Neural cell (in vitro differentiated cells): ENCODE measurements at regions not wholly inside any gene's neighbourhood (a gene's known extent, or its start where the extent isn't known, plus 50 kb on each side); places are given as distances from the start of the nearest gene placed in this dataset.

ENCODE experiments used
- H2AFZ ChIP-seq: fragments of 200-600, 300-800 bp; sonication (generic), shearing (Covaris generic); 2 replicates; pipeline ENCODE4 v1.6.0; 2014; ENCODE audit warnings: low read depth, mild to moderate bottlenecking, antibody characterized with exemption, low read length, moderate library complexity
- H3F3A ChIP-seq: fragments of 200-600 bp; shearing (Covaris generic); 2 replicates; pipeline ENCODE4 v1.6.1; 2016; ENCODE audit warnings: mild to moderate bottlenecking, moderate library complexity, mixed read lengths, antibody characterized with exemption, low read length; ENCODE audit not compliant: insufficient read depth, poor library complexity, severe bottlenecking
- H3K27ac ChIP-seq: fragments of 200-600, 300-800 bp; sonication (generic), shearing (Covaris generic); 2 replicates; pipeline ENCODE4 v1.5.1; 2014; ENCODE audit warnings: mild to moderate bottlenecking, low read length, moderate library complexity
- H3K27me3 ChIP-seq: fragments of 300-800, 200-600 bp; sonication (generic), shearing (Covaris generic); 2 replicates; pipeline ENCODE4 v1.6.0; 2014; ENCODE audit warnings: mild to moderate bottlenecking, low read depth, low read length, moderate library complexity; ENCODE audit not compliant: insufficient read depth
- H3K36me3 ChIP-seq: fragments of 300-800, 200-600 bp; sonication (generic), shearing (Covaris generic); 2 replicates; pipeline ENCODE4 v1.5.1; 2014; ENCODE audit warnings: mild to moderate bottlenecking, antibody characterized with exemption, low read length, moderate library complexity; ENCODE audit not compliant: insufficient read depth
- H3K4me2 ChIP-seq: fragments of 300-800, 200-600 bp; sonication (generic), shearing (Covaris generic); 2 replicates; pipeline ENCODE4 v1.6.0; 2014; ENCODE audit warnings: mild to moderate bottlenecking, low read length
- H3K4me3 ChIP-seq: fragments of 300-800, 200-600 bp; sonication (generic), shearing (Covaris generic); 2 replicates; pipeline ENCODE4 v1.5.1; 2014; ENCODE audit warnings: mild to moderate bottlenecking, low read length, moderate library complexity
- H3K79me2 ChIP-seq: fragments of 200-600 bp; shearing (Covaris generic); replicated peaks from 2 replicates; pipeline ENCODE4 v1.6.0; 2014; ENCODE audit warnings: mild to moderate bottlenecking, low read length, moderate library complexity; ENCODE audit not compliant: insufficient read depth
- H3K9ac ChIP-seq: fragments of 300-800, 200-600 bp; sonication (generic), shearing (Covaris generic); 2 replicates; pipeline ENCODE4 v1.6.1; 2016; ENCODE audit warnings: mild to moderate bottlenecking, low read length, mixed read lengths
- H3K9me2 ChIP-seq: fragments of 200-600 bp; shearing (Covaris generic); 2 replicates; pipeline ENCODE4 v1.6.1; 2016; ENCODE audit warnings: mild to moderate bottlenecking, low read length, mixed read lengths; ENCODE audit not compliant: insufficient read depth
- H3K9me3 ChIP-seq: fragments of 200-600, 300-800 bp; sonication (generic), shearing (Covaris generic); 2 replicates; pipeline ENCODE4 v1.6.1; 2016; ENCODE audit warnings: mild to moderate bottlenecking, mixed run types, low read length, moderate library complexity, mixed read lengths
- H4K20me1 ChIP-seq: fragments of 200-600 bp; shearing (Covaris generic); 2 replicates; pipeline ENCODE4 v1.6.1; 2016; ENCODE audit warnings: mild to moderate bottlenecking, mixed run types; ENCODE audit not compliant: insufficient read depth
- CTCF ChIP-seq: fragments of 450-650 bp; IDR thresholded peaks from 2 replicates; pipeline ENCODE4 v1.5.1; 2014; ENCODE audit warnings: antibody characterized with exemption, mild to moderate bottlenecking, moderate library complexity; ENCODE audit not compliant: poor library complexity, severe bottlenecking
- EP300 ChIP-seq: fragments of 450-650 bp; conservative IDR thresholded peaks from 2 replicates; pipeline ENCODE4 v1.6.1; 2014; ENCODE audit warnings: antibody characterized with exemption, mild to moderate bottlenecking, moderate library complexity; ENCODE audit not compliant: poor library complexity, severe bottlenecking
- EZH2 ChIP-seq: fragments of 200-600, 300-800 bp; shearing (Covaris generic), sonication (generic); IDR thresholded peaks from 2 replicates; pipeline ENCODE4 v1.6.1; 2014; ENCODE audit warnings: antibody characterized with exemption, low read length, borderline replicate concordance, mild to moderate bottlenecking; ENCODE audit not compliant: insufficient read depth, poor library complexity, severe bottlenecking
- MXI1 ChIP-seq: fragments of 450-650 bp; conservative IDR thresholded peaks from 2 replicates; pipeline ENCODE4 v1.6.1; 2014; ENCODE audit warnings: antibody characterized with exemption, mild to moderate bottlenecking; ENCODE audit not compliant: poor library complexity, severe bottlenecking
- POLR2AphosphoS5 ChIP-seq: IDR thresholded peaks from 2 replicates; pipeline ENCODE4 v1.6.1; 2012
- RAD21 ChIP-seq: fragments of 450-650 bp; conservative IDR thresholded peaks from 2 replicates; pipeline ENCODE4 v1.6.1; 2014; ENCODE audit warnings: antibody characterized with exemption, mild to moderate bottlenecking, moderate library complexity
- REST ChIP-seq: IDR thresholded peaks from 2 replicates; pipeline ENCODE4 v1.6.1; 2012; ENCODE audit warnings: borderline replicate concordance
- SMC3 ChIP-seq: fragments of 450-650 bp; conservative IDR thresholded peaks from 2 replicates; pipeline ENCODE4 v1.6.1; 2014; ENCODE audit warnings: antibody characterized with exemption, mild to moderate bottlenecking, moderate library complexity; ENCODE audit not compliant: poor library complexity
- TAF1 ChIP-seq: IDR thresholded peaks from 2 replicates; pipeline ENCODE4 v1.6.1; 2012; ENCODE audit warnings: low read depth

- Histone ChIP-seq H3K79me2 (no peaks in the 10 kb centered on the region), H2AFZ (no peak overlapping the region), H3K4me3 (no peak overlapping the region), H3K9me2 (no peaks in the 10 kb centered on the region), H3K4me2 (no peak overlapping the region), H3K36me3 (no peaks in the 10 kb centered on the region), H3K9ac (no peak overlapping the region), H3F3A (no peaks in the 10 kb centered on the region), H3K27ac (no peak overlapping the region), H3K9me3 (no peaks in the 10 kb centered on the region), H3K27me3 (no peaks in the 10 kb centered on the region), H4K20me1 (no peaks in the 10 kb centered on the region)
- no peak for TF ChIP-seq RAD21
- TF ChIP-seq TAF1: no peak
- no peak for TF ChIP-seq REST
- no peak for TF ChIP-seq EZH2
- no peak for TF ChIP-seq EP300
- TF ChIP-seq MXI1: no peak
- no peak for TF ChIP-seq CTCF
- TF ChIP-seq POLR2AphosphoS5: no peak
- no peak for TF ChIP-seq SMC3
These were observed 78.3 kb upstream of the NEK6 start for GRCh38 chr9:124179196-124180071.

- no peak for TF ChIP-seq MXI1
- TF ChIP-seq CTCF: no peak
- TF ChIP-seq EP300: no peak
- TF ChIP-seq EZH2: no peak
- no peak for TF ChIP-seq RAD21
- TF ChIP-seq SMC3: no peak
- no peak for TF ChIP-seq TAF1
- H3K27ac ChIP-seq: no peak overlapping the region
- no peaks in the 10 kb centered on the region for H3K36me3 ChIP-seq
- no peaks in the 10 kb centered on the region for H3K9me3 ChIP-seq
- no peak overlapping the region for H3K4me2 ChIP-seq
- H3K27me3 ChIP-seq: no peaks in the 10 kb centered on the region
- no peak overlapping the region for H3K9ac ChIP-seq
- H2AFZ ChIP-seq: no peak overlapping the region
- no peak overlapping the region for H3K4me3 ChIP-seq
- H3K9me2 ChIP-seq: no peaks in the 10 kb centered on the region
- no peaks in the 10 kb centered on the region for H3F3A ChIP-seq
- no peaks in the 10 kb centered on the region for H4K20me1 ChIP-seq
- no peaks in the 10 kb centered on the region for H3K79me2 ChIP-seq
These were observed 77.2 kb upstream of the NEK6 start for GRCh38 chr9:124180557-124180956.
